ENCODE measurements at regions not wholly inside any gene's neighbourhood (a gene's known extent, or its start where the extent isn't known, plus 50 kb on each side); places are given as distances from the start of the nearest gene placed in this dataset.

DNA sequence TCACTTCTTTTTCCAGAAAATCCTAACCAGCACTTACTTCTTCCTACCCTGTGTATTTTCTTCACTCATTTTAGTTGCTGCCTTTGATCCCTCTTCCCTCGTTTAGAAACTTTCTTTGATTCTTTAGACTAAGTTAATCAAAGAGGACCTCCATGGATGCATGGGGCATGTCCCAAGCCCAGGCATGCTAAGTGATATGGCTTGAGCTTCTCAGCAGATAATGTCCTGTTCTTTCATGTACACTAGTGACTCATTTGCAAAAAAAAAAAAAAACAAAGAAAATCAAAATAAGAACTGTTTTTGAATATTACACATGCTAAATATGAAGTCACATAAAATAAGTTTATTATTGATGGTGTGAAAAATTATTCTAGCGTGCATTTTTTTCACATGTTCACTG lies 800.9 kb downstream of the SATB2 start:
- no peak for DNase-seq (ENCODE audit: low spot score)
- TF ChIP-seq, protein P1, sequence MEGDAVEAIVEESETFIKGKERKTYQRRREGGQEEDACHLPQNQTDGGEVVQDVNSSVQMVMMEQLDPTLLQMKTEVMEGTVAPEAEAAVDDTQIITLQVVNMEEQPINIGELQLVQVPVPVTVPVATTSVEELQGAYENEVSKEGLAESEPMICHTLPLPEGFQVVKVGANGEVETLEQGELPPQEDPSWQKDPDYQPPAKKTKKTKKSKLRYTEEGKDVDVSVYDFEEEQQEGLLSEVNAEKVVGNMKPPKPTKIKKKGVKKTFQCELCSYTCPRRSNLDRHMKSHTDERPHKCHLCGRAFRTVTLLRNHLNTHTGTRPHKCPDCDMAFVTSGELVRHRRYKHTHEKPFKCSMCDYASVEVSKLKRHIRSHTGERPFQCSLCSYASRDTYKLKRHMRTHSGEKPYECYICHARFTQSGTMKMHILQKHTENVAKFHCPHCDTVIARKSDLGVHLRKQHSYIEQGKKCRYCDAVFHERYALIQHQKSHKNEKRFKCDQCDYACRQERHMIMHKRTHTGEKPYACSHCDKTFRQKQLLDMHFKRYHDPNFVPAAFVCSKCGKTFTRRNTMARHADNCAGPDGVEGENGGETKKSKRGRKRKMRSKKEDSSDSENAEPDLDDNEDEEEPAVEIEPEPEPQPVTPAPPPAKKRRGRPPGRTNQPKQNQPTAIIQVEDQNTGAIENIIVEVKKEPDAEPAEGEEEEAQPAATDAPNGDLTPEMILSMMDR (IDR thresholded peaks at IDR 0.05; ENCODE audit: borderline replicate concordance, control extremely low read depth, extremely low read depth, insufficient read depth, missing control alignments) = no peak
- in situ Hi-C loops (cut with MboI; ENCODE audit: low sequenced_read_pairs, unreplicated experiment) = no loop called here

DNA sequence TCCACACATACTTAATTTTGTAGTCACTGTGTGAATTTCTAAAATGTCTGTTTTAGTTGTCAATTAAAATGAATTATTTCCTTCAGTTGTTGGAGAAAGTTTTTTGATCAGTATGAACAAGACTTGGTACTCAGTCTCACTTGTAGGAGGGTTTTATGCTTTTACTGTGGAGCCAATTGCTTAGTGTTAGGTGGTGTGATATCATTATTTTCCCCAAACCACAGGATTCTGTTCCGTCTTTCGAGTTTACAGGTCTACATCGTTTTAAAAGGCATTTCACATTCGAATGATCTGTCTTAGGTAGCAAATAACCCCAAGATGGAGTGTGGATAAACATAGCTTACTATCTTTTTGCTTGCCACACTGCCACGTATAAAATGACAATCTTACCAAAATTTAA lies 803.1 kb downstream of the SATB2 start:
- no peak for DNase-seq (ENCODE audit: low spot score)
- in situ Hi-C loops (cut with MboI; ENCODE audit: low sequenced_read_pairs, unreplicated experiment) = no loop called here
- TF ChIP-seq, protein P1 (IDR thresholded peaks at IDR 0.05; ENCODE audit: borderline replicate concordance, control extremely low read depth, extremely low read depth, insufficient read depth, missing control alignments) = no peak

DNA sequence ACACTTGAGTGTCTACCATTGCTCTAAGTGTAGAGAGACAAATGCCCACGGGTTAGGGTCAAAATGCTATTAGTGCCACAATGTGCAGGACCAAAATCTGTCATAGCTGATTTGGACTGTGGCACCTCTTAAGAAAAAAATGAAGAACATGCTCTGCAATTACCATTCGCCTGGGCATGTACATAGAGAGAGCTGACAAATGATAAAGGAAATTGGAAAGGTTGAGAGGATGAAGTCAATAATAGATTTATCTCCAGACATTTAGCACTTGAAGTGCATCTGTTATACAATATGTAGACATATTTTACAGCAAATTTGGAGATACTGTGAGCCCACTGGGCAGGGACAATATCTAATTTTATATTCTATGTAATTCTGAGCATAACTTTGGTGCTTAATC lies 804.4 kb downstream of the SATB2 start:
- TF ChIP-seq, protein P1 (IDR thresholded peaks at IDR 0.05; ENCODE audit: borderline replicate concordance, control extremely low read depth, extremely low read depth, insufficient read depth, missing control alignments) = no peak
- DNase-seq (ENCODE audit: low spot score) = no peak
- in situ Hi-C loops (cut with MboI; ENCODE audit: low sequenced_read_pairs, unreplicated experiment) = no loop called here

DNA sequence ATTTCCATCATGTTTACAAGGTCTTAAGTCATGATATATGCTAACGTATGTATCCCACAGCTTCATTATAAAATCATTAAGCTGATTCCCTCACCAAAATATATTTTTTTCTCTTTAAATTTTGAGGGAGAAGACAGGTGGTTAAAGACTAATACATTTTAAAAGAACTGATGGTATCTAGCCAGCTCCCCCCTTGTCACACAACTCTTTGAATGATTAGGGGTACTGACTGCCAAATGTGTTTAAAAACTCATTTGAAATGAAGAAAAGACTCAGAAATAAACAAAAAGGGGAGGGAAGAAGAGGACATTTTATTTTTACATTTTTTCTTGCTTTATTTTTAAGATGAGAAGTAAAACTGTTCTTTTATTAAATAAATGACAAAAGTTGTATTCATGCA lies 805.3 kb downstream of the SATB2 start:
- TF ChIP-seq, protein P1 (IDR thresholded peaks at IDR 0.05; ENCODE audit: borderline replicate concordance, control extremely low read depth, extremely low read depth, insufficient read depth, missing control alignments) = no peak
- DNase-seq (ENCODE audit: low spot score) = no peak
- in situ Hi-C loops (cut with MboI; ENCODE audit: low sequenced_read_pairs, unreplicated experiment) = no loop called here

DNA sequence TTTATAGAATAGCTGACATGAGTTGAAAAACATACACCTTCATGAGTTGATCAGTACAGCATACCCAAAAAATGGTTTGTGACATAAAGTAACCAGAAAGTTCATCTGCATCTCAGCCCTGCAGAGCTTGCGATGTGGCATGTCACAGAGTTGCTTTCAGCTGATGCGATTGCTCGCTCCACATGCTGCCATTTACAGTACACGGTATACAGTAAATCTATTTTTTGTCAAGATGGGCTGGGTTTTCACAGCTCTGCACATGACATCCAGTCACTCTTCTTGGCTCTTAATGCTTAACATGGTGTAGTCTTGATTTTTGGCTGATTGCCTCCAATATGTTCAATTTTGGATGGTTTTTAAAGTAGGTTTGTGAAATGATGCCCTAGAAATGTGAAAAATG lies 811.9 kb downstream of the SATB2 start:
- in situ Hi-C loops (cut with MboI; ENCODE audit: low sequenced_read_pairs, unreplicated experiment) = no loop called here
- DNase-seq (ENCODE audit: low spot score) = no peak
- TF ChIP-seq, protein P1 (IDR thresholded peaks at IDR 0.05; ENCODE audit: borderline replicate concordance, control extremely low read depth, extremely low read depth, insufficient read depth, missing control alignments) = no peak

DNA sequence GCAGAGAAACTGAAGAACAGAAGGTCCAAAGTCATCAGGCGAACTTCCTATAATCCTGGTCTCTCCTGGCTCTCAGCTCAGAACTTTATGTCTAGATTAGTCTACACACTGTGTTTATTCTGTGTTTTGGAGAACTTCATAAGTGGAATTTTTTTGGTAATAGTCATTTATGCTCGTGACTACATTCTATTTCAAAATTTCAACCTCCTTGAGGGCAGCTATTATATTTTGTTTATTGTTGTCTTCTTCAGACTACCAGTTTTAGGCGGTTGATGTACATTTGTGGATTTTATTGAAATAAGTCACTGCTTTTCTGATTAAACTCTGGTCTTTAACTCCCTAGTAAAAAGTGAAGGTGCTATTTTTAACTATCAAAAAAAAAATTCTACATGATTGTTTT lies 816.6 kb downstream of the SATB2 start:
- in situ Hi-C loops (cut with MboI; ENCODE audit: low sequenced_read_pairs, unreplicated experiment) = no loop called here
- TF ChIP-seq, protein P1 (IDR thresholded peaks at IDR 0.05; ENCODE audit: borderline replicate concordance, control extremely low read depth, extremely low read depth, insufficient read depth, missing control alignments) = no peak
- DNase-seq (ENCODE audit: low spot score) = no peak

DNA sequence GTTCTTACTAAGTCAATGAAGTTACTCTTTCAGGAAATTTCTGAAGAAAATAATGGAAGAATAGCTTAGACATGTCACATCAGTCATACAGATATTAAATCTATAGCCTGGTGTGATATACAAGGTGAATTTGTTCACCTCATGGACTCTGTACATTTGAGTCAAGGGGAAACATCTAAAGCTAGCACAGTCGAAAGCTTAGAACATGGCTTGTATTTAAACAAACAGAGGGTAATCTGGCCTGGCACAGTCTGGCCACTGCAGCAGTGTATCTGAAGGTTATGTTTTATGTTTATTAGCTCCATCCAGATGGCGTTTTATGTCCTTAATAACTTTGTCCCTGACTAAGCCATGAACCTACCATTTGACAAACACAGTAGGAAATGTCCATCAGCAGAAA lies 817.3 kb downstream of the SATB2 start:
- in situ Hi-C loops (cut with MboI; ENCODE audit: low sequenced_read_pairs, unreplicated experiment) = no loop called here
- TF ChIP-seq, protein P1 (IDR thresholded peaks at IDR 0.05; ENCODE audit: borderline replicate concordance, control extremely low read depth, extremely low read depth, insufficient read depth, missing control alignments) = no peak

More for the DNA sequence above, 817.3 kb downstream of the SATB2 start:
- DNase-seq (ENCODE audit: low spot score) = no peak
